IMR-90 (cell line): ENCODE measurements at regions not wholly inside any gene's neighbourhood (a gene's known extent, or its start where the extent isn't known, plus 50 kb on each side); places are given as distances from the start of the nearest gene placed in this dataset.

Experiments used
- ATAC-seq: fragments of 200-7000 bp; cut with Tn5 transposase; 2 replicates; pipeline ENCODE4 v1.9.1; 2020; ENCODE audit warnings: low read depth, mild to moderate bottlenecking, moderate library complexity
- BruUV-seq: library from RNA; stranded (reverse); fragments of 400-500 nt; replicated peaks from 2 replicates; lab custom pipeline; 2021; lab: Mats Ljungman, UMichigan
- CTCF ChIA-PET: fragments of 300-600 bp; formaldehyde crosslinking; extraction: SDS; loops from one replicate; lab custom pipeline; 2021; ENCODE audit warnings: antibody characterized with exemption; lab: Yijun Ruan, JAX
- POLR2A ChIA-PET: fragments of 300-600 bp; sonication (Branson Sonifier 250); formaldehyde crosslinking; loops from one replicate; lab custom pipeline; 2022; ENCODE audit warnings: antibody characterized with exemption; ENCODE audit not compliant: unreplicated experiment; lab: Charles Lee
- DNase-seq: peaks from one replicate; pipeline ENCODE4 v3.0.0; 2013
- H2AFZ ChIP-seq: replicated peaks from 2 replicates; pipeline ENCODE3; 2013; ENCODE audit warnings: low read length, mild to moderate bottlenecking; ENCODE audit not compliant: poor library complexity
- H2AK5ac ChIP-seq: 2 replicates; pipeline ENCODE4 v1.6.1; 2013; ENCODE audit warnings: low read depth, low read length, inconsistent platforms
- H2AK9ac ChIP-seq: replicated peaks from 2 replicates; pipeline ENCODE3; 2013; ENCODE audit warnings: mild to moderate bottlenecking, low read depth, low read length, moderate library complexity; ENCODE audit not compliant: poor library complexity
- H2BK120ac ChIP-seq: 2 replicates; pipeline ENCODE4 v1.6.1; 2013; ENCODE audit warnings: low read depth, low read length, inconsistent platforms
- H2BK15ac ChIP-seq: 3 replicates; pipeline ENCODE4 v1.6.1; 2013; ENCODE audit warnings: low read depth, low read length, inconsistent platforms
- H2BK20ac ChIP-seq: 2 replicates; pipeline ENCODE4 v1.6.1; 2013; ENCODE audit warnings: low read depth, mild to moderate bottlenecking, inconsistent platforms, low read length, moderate library complexity
- H2BK5ac ChIP-seq: 2 replicates; pipeline ENCODE4 v1.6.1; 2013; ENCODE audit warnings: mild to moderate bottlenecking, low read depth, low read length, inconsistent platforms; ENCODE audit not compliant: poor library complexity, severe bottlenecking
- H3K14ac ChIP-seq: replicated peaks from 2 replicates; pipeline ENCODE4 v1.6.1; 2013; ENCODE audit warnings: low read depth, low read length, inconsistent platforms
- H3K18ac ChIP-seq: 2 replicates; pipeline ENCODE4 v1.6.1; 2013; ENCODE audit warnings: low read depth, low read length, control low read depth
- H3K23ac ChIP-seq: 2 replicates; pipeline ENCODE4 v1.6.1; 2013; ENCODE audit warnings: low read depth, low read length, inconsistent platforms
- H3K27ac ChIP-seq: 2 replicates; pipeline ENCODE4 v1.5.1; 2013; ENCODE audit warnings: mild to moderate bottlenecking, control low read depth, low read length; ENCODE audit not compliant: insufficient read depth
- H3K27me3 ChIP-seq: 2 replicates; pipeline ENCODE4 v1.6.1; 2013; ENCODE audit warnings: low read length; ENCODE audit not compliant: control insufficient read depth, insufficient read depth
- H3K36me3 ChIP-seq: 2 replicates; pipeline ENCODE4 v1.6.1; 2013; ENCODE audit warnings: low read length, mixed read lengths; ENCODE audit not compliant: control insufficient read depth, insufficient read depth
- H3K4ac ChIP-seq: 2 replicates; pipeline ENCODE4 v1.6.1; 2013; ENCODE audit warnings: low read depth, low read length, inconsistent platforms
- H3K4me1 ChIP-seq: 2 replicates; pipeline ENCODE4 v1.6.1; 2013; ENCODE audit warnings: low read length, mixed read lengths; ENCODE audit not compliant: control insufficient read depth, insufficient read depth
- H3K4me2 ChIP-seq: 2 replicates; pipeline ENCODE4 v1.6.1; 2013; ENCODE audit warnings: low read depth, mild to moderate bottlenecking, control low read depth, low read length, moderate library complexity
- H3K4me3 ChIP-seq: 2 replicates; pipeline ENCODE4 v1.5.1; 2013; ENCODE audit warnings: low read depth, mild to moderate bottlenecking, control low read depth, low read length, moderate library complexity; ENCODE audit not compliant: insufficient read depth
- H3K56ac ChIP-seq: 2 replicates; pipeline ENCODE4 v1.6.1; 2013; ENCODE audit warnings: low read length, inconsistent platforms; ENCODE audit not compliant: insufficient read depth; ENCODE audit errors: extremely low read depth
- H3K79me1 ChIP-seq, 2 experiments: 2 replicates each; pipeline ENCODE4 v1.6.1; 2013; ENCODE audit warnings: low read length in 2 of 2, inconsistent platforms in 1 of 2, low read depth in 1 of 2
- H3K9ac ChIP-seq: 2 replicates; pipeline ENCODE4 v1.6.1; 2013; ENCODE audit warnings: low read depth, low read length, control low read depth
- H3K9me1 ChIP-seq: 2 replicates; pipeline ENCODE4 v1.6.1; 2013; ENCODE audit warnings: low read length, inconsistent platforms; ENCODE audit not compliant: insufficient read depth
- H3K9me3 ChIP-seq: 2 replicates; pipeline ENCODE4 v1.6.1; 2013; ENCODE audit warnings: low read length; ENCODE audit not compliant: control insufficient read depth, insufficient read depth
- H4K20me1 ChIP-seq: 2 replicates; pipeline ENCODE4 v1.6.1; 2013; ENCODE audit warnings: low read length, inconsistent platforms; ENCODE audit not compliant: insufficient read depth
- H4K5ac ChIP-seq: 2 replicates; pipeline ENCODE4 v1.6.1; 2013; ENCODE audit warnings: mild to moderate bottlenecking, low read depth, low read length, control low read depth
- H4K8ac ChIP-seq, 2 experiments: 2 replicates each; pipeline ENCODE4 v1.6.1; 2013; ENCODE audit warnings: low read depth in 2 of 2, low read length in 2 of 2, control low read depth in 1 of 2, inconsistent platforms in 1 of 2
- H4K91ac ChIP-seq: 2 replicates; pipeline ENCODE4 v1.6.1; 2013; ENCODE audit warnings: low read depth, low read length, inconsistent platforms; ENCODE audit not compliant: insufficient read depth
- CEBPB ChIP-seq: IDR thresholded peaks from 2 replicates; pipeline ENCODE4 v1.6.1; 2012; ENCODE audit warnings: low read depth, low read length, improper control_type of control experiment
- CHD1 ChIP-seq: IDR thresholded peaks from 2 replicates; pipeline ENCODE4 v1.6.1; 2012; ENCODE audit warnings: low read depth, low read length, improper control_type of control experiment
- FOS ChIP-seq: fragments of 150-350 bp; IDR thresholded peaks from 2 replicates; pipeline ENCODE4 v1.6.1; 2016; ENCODE audit warnings: low read depth, low read length
- MAFK ChIP-seq: IDR thresholded peaks from 2 replicates; pipeline ENCODE4 v1.6.1; 2012; ENCODE audit warnings: low read depth, low read length, improper control_type of control experiment
- MAZ ChIP-seq: IDR thresholded peaks from 2 replicates; pipeline ENCODE4 v1.6.1; 2012; ENCODE audit warnings: low read depth, mild to moderate bottlenecking, low read length, improper control_type of control experiment, moderate library complexity, borderline replicate concordance
- MXI1 ChIP-seq: IDR thresholded peaks from 2 replicates; pipeline ENCODE4 v1.6.1; 2012; ENCODE audit warnings: low read depth, mild to moderate bottlenecking, low read length, moderate library complexity, borderline replicate concordance
- NFE2L2 ChIP-seq: fragments of 150-350 bp; IDR thresholded peaks from 2 replicates; pipeline ENCODE4 v1.6.1; 2016; ENCODE audit warnings: low read depth, mild to moderate bottlenecking, low read length
- RAD21 ChIP-seq: IDR thresholded peaks from 2 replicates; pipeline ENCODE4 v1.6.1; 2012; ENCODE audit warnings: low read length, improper control_type of control experiment
- SMC3 ChIP-seq: fragments of 150-350 bp; IDR thresholded peaks from 2 replicates; pipeline ENCODE4 v1.6.1; 2016; ENCODE audit warnings: low read depth, mild to moderate bottlenecking, antibody characterized with exemption, low read length, moderate library complexity
- WGBS, 2 experiments: methylation state at CpG; one replicate each; pipeline versions ENCODE4 v1.1.5 to v1.1.7; 2013; ENCODE audit warnings: missing lambda C conversion rate in 2 of 2; ENCODE audit not compliant: insufficient read length in 1 of 2; ENCODE audit errors: extremely low coverage in 2 of 2; 5-methylcytosine and 5-hydroxymethylcytosine counted together
- dilution Hi-C: fragments of 300-500 bp; cut with HindIII; formaldehyde crosslinking; loops from one replicate; pipeline ENCODE4 v1.14.3; 2018; ENCODE audit warnings: low sequenced_read_pairs; ENCODE audit not compliant: unreplicated experiment
- in situ Hi-C: fragments of 300-500 bp; cut with MboI; formaldehyde crosslinking; loops from 3 replicates; pipeline ENCODE4 v1.14.3; 2019; ENCODE audit warnings: low sequenced_read_pairs, inconsistent platforms, mixed read lengths
- intact Hi-C: fragments of 100-400 bp; cut with micrococcal nuclease; formaldehyde crosslinking; loops from 2 replicates; pipeline ENCODE4 v1.10.0; 2022
- TF ChIP-seq, protein P1 (sequence below): conservative IDR thresholded peaks from 2 replicates; pipeline ENCODE4 v1.5.1; 2012; ENCODE audit warnings: mild to moderate bottlenecking, low read depth, low read length, improper control_type of control experiment

DNA sequence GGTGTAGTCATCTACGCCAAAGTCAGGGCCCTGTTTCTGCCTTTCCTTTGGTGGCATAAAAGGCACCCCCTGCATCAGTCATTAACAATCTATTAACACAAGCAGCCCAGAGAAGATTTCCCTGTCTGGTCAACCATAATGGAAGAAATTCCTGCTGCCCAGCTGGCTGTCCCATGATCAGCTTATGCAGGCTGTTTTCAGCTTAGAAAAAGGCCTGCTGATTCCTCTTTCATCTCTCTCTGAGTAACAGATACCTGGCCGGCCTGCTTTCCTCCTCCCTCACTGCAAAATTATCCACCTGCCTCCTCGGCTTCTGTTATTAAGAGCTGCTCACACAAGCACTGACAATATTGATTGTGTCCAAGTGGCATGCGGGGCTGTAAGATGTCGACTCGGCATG is 70.3 kb upstream of the MMP2 start:
- no TSS peak for BruUV-seq
- no CpG with 5 or more reads among the region's 6 CpGs for WGBS, 2 experiments
- no peak overlapping the region for H2BK5ac ChIP-seq
- no peak overlapping the region for H3K9ac ChIP-seq
- ChIA-PET CTCF (no interaction called here), POLR2A (no interaction called here)
- ATAC-seq (no peak), DNase-seq (no peak)
- no peak overlapping the region for H3K4me3 ChIP-seq
- no peaks in the 10 kb centered on the region for H4K20me1 ChIP-seq
- no peak overlapping the region for H2AK5ac ChIP-seq
- intact Hi-C loops, result no loop called here
- no peak overlapping the region for H3K14ac ChIP-seq
- H3K4me2 ChIP-seq, result no peak overlapping the region
- no peak overlapping the region for H2BK15ac ChIP-seq
- H4K5ac ChIP-seq, result no peak overlapping the region
- no peaks in the 10 kb centered on the region for H3K79me1 ChIP-seq
- H3K27me3 ChIP-seq, result peaks cover 1% of the 10 kb centered on the region; the same call in 1 of the 2 replicates
- dilution Hi-C loops, result no loop called here
- no peaks in the 10 kb centered on the region for H3K9me1 ChIP-seq
- no peaks in the 10 kb centered on the region for H3K9me3 ChIP-seq
- H2AFZ ChIP-seq, result no peak overlapping the region
- H3K27ac ChIP-seq, result no peak overlapping the region
- no peak overlapping the region for H3K18ac ChIP-seq
- no peak overlapping the region for H4K91ac ChIP-seq
- no peak overlapping the region for H2BK120ac ChIP-seq
- no peaks in the 10 kb centered on the region for H3K4me1 ChIP-seq
- no peak overlapping the region for H2AK9ac ChIP-seq
- H3K23ac ChIP-seq, result no peak overlapping the region
- H3K56ac ChIP-seq, result no peak overlapping the region
- H3K36me3 ChIP-seq, result no peaks in the 10 kb centered on the region
- no peak overlapping the region for H2BK20ac ChIP-seq
- in situ Hi-C loops, result no loop called here
- no peak overlapping the region for H4K8ac ChIP-seq
- H3K4ac ChIP-seq, result no peak overlapping the region
- TF ChIP-seq CHD1, result no peak
- no peak for TF ChIP-seq MAZ
- TF ChIP-seq MAFK, result no peak
- TF ChIP-seq, protein P1, sequence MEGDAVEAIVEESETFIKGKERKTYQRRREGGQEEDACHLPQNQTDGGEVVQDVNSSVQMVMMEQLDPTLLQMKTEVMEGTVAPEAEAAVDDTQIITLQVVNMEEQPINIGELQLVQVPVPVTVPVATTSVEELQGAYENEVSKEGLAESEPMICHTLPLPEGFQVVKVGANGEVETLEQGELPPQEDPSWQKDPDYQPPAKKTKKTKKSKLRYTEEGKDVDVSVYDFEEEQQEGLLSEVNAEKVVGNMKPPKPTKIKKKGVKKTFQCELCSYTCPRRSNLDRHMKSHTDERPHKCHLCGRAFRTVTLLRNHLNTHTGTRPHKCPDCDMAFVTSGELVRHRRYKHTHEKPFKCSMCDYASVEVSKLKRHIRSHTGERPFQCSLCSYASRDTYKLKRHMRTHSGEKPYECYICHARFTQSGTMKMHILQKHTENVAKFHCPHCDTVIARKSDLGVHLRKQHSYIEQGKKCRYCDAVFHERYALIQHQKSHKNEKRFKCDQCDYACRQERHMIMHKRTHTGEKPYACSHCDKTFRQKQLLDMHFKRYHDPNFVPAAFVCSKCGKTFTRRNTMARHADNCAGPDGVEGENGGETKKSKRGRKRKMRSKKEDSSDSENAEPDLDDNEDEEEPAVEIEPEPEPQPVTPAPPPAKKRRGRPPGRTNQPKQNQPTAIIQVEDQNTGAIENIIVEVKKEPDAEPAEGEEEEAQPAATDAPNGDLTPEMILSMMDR, result no peak
- TF ChIP-seq MXI1, result no peak
- no peak for TF ChIP-seq NFE2L2
- TF ChIP-seq SMC3, result no peak
- TF ChIP-seq CEBPB, result no peak
- TF ChIP-seq FOS, result no peak
- no peak for TF ChIP-seq RAD21
